ENCODE measurements at regions not wholly inside any gene's neighbourhood (a gene's known extent, or its start where the extent isn't known, plus 50 kb on each side); places are given as distances from the start of the nearest gene placed in this dataset.

DNA sequence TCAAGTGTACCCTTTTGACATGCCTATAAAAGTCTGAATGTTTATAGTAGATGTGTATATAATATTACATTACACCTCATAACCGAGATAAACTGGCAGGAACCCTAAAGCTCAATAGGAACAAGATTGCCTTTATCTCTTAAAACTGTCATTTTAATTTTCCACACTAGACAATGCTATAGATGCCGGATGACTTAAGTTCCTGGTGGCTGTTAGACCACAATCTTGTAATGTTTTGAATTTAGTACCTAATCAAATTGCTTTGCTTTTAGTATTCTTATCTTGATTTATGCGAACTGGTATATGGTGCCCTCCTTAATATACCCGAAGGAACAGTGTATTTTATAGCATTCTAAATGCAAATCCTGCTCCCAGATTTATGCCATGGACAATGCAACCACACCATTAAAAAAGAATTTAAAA lies 1397.0 kb upstream of the ADGRL4 start:
- Histone ChIP-seq H2AFZ (ENCODE audit: low read length) (no peak overlapping the region), H3F3A (ENCODE audit: insufficient read depth, low read length) (no peaks in the 10 kb centered on the region), H3K9me2 (ENCODE audit: low read depth, low read length) (no peaks in the 10 kb centered on the region), H3K4me2 (ENCODE audit: low read length) (no peak overlapping the region), H3K27me3 (ENCODE audit: insufficient read depth, low read length) (no peaks in the 10 kb centered on the region), H3K9me3 (ENCODE audit: low read length) (no peaks in the 10 kb centered on the region), H3K27ac (ENCODE audit: low read depth, low read length, poor library complexity, severe bottlenecking) (no peak overlapping the region), H3K79me2 (ENCODE audit: insufficient read depth, low read length) (no peaks in the 10 kb centered on the region), H3K4me1 (ENCODE audit: insufficient read depth, low read length, severe bottlenecking) (no peaks in the 10 kb centered on the region), H3K9ac (ENCODE audit: low read length) (no peak overlapping the region), H3K4me3 (ENCODE audit: low read depth, low read length, poor library complexity, severe bottlenecking) (no peak overlapping the region), H4K20me1 (ENCODE audit: insufficient read depth, low read length) (no peaks in the 10 kb centered on the region), H3K36me3 (ENCODE audit: insufficient read depth, low read length) (no peaks in the 10 kb centered on the region)
- no peak for TF ChIP-seq CTCF (IDR thresholded peaks at IDR 0.05; ENCODE audit: low read length)

DNA sequence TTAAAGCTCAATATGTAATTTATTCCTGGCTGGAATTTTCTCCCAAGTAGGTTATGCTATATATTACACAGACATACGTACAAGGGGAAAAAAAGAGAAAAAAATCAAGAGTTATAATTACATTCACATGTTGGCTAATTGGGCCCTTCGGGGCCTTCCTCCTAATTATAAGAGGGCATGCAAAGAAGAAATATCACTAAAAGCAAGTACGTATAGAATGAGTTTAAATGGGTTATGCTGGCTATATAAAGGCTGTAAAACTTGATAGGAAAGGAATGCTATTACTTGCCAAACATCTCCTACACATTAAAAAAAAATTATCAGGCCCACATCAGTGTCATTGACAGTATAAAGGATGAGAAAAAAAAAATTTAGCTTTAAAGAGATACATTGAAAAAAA lies 1396.1 kb upstream of the ADGRL4 start:
- Histone ChIP-seq H2AFZ (ENCODE audit: low read length) (no peak overlapping the region), H3K4me1 (ENCODE audit: insufficient read depth, low read length, severe bottlenecking) (no peaks in the 10 kb centered on the region), H4K20me1 (ENCODE audit: insufficient read depth, low read length) (no peaks in the 10 kb centered on the region), H3K4me2 (ENCODE audit: low read length) (no peak overlapping the region), H3F3A (ENCODE audit: insufficient read depth, low read length) (no peaks in the 10 kb centered on the region), H3K9ac (ENCODE audit: low read length) (no peak overlapping the region), H3K79me2 (ENCODE audit: insufficient read depth, low read length) (no peaks in the 10 kb centered on the region), H3K4me3 (ENCODE audit: low read depth, low read length, poor library complexity, severe bottlenecking) (no peak overlapping the region), H3K9me2 (ENCODE audit: low read depth, low read length) (no peaks in the 10 kb centered on the region), H3K36me3 (ENCODE audit: insufficient read depth, low read length) (no peaks in the 10 kb centered on the region), H3K27ac (ENCODE audit: low read depth, low read length, poor library complexity, severe bottlenecking) (no peak overlapping the region), H3K27me3 (ENCODE audit: insufficient read depth, low read length) (no peaks in the 10 kb centered on the region), H3K9me3 (ENCODE audit: low read length) (no peaks in the 10 kb centered on the region)
- TF ChIP-seq EZH2 (IDR thresholded peaks at IDR 0.05; ENCODE audit: borderline replicate concordance, low read length) (no peak), CTCF (IDR thresholded peaks at IDR 0.05; ENCODE audit: low read length) (no peak)

DNA sequence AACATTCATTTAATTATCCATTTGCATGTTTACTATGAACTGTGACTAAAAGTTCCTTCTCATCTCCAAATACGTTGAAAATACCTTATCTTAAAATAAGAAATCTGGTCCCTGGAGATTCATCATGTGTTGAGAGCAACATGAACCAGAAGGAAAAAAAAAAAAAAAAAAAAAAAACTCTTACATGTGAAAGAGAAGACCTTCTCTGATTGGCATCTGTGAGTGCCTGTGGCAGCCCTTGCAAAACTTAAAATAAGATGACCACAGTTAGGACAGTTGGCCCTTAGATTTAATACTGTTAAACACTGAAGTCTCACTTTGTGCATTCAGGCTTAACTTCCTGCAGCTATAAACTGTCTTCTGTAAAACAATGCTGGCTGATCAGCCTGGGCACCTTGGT lies 1395.2 kb upstream of the ADGRL4 start:
- H3K4me2 ChIP-seq (ENCODE audit: low read length) = no peak overlapping the region
- no peaks in the 10 kb centered on the region for H3F3A ChIP-seq (ENCODE audit: insufficient read depth, low read length)
- no peak overlapping the region for H3K9ac ChIP-seq (ENCODE audit: low read length)
- TF ChIP-seq CTCF (IDR thresholded peaks at IDR 0.05; ENCODE audit: low read length) (no peak), EZH2 (IDR thresholded peaks at IDR 0.05; ENCODE audit: borderline replicate concordance, low read length) (no peak)
- no peaks in the 10 kb centered on the region for H3K9me2 ChIP-seq (ENCODE audit: low read depth, low read length)
- H3K79me2 ChIP-seq (ENCODE audit: insufficient read depth, low read length) = no peaks in the 10 kb centered on the region
- H3K4me1 ChIP-seq (ENCODE audit: insufficient read depth, low read length, severe bottlenecking) = no peaks in the 10 kb centered on the region
- H3K9me3 ChIP-seq (ENCODE audit: low read length) = no peaks in the 10 kb centered on the region
- H2AFZ ChIP-seq (ENCODE audit: low read length) = no peak overlapping the region
- H3K27me3 ChIP-seq (ENCODE audit: insufficient read depth, low read length) = no peaks in the 10 kb centered on the region
- no peaks in the 10 kb centered on the region for H3K36me3 ChIP-seq (ENCODE audit: insufficient read depth, low read length)
- no peak overlapping the region for H3K4me3 ChIP-seq (ENCODE audit: low read depth, low read length, poor library complexity, severe bottlenecking)
- no peak overlapping the region for H3K27ac ChIP-seq (ENCODE audit: low read depth, low read length, poor library complexity, severe bottlenecking)
- no peaks in the 10 kb centered on the region for H4K20me1 ChIP-seq (ENCODE audit: insufficient read depth, low read length)
